CD14-positive monocyte (primary cell): ENCODE measurements at regions not wholly inside any gene's neighbourhood (a gene's known extent, or its start where the extent isn't known, plus 50 kb on each side); places are given as distances from the start of the nearest gene placed in this dataset.

Source experiments
- DNase-seq, 3 donors: peaks; one replicate each; pipeline ENCODE4 v3.0.0-alpha.2; 2011 to 2022
- H2AFZ ChIP-seq: 2 replicates; pipeline ENCODE4 v1.6.0; 2012; ENCODE audit warnings: mild to moderate bottlenecking, low read depth, low read length, inconsistent platforms; ENCODE audit not compliant: insufficient read depth, poor library complexity, severe bottlenecking
- H3K27ac ChIP-seq, 2 donors: 1 replicate in 1 of 2; 2 replicates in 1 of 2; pipeline ENCODE4 v1.5.1; 2012 to 2013; ENCODE audit warnings: low read length in 2 of 2, control low read depth in 1 of 2, inconsistent platforms in 1 of 2, low read depth in 1 of 2, mild to moderate bottlenecking in 1 of 2
- H3K27me3 ChIP-seq, 2 donors: one replicate each; pipeline versions ENCODE4 v1.6.0 to v1.6.1; 2011 to 2013; ENCODE audit warnings: low read length in 2 of 2; ENCODE audit not compliant: control insufficient read depth in 2 of 2, insufficient read depth in 2 of 2
- H3K36me3 ChIP-seq, 2 donors: replicated peaks in 1 of 2; 1 replicate in 1 of 2; 2 replicates in 1 of 2; pipeline versions ENCODE4 v1.5.1 to v1.6.1; 2012 to 2013; ENCODE audit warnings: low read length in 2 of 2, control low read depth in 1 of 2, inconsistent platforms in 1 of 2, mild to moderate bottlenecking in 1 of 2; ENCODE audit not compliant: insufficient read depth in 2 of 2, control insufficient read depth in 1 of 2
- H3K4me1 ChIP-seq, 2 donors: 1 replicate in 1 of 2; 2 replicates in 1 of 2; pipeline versions ENCODE4 v1.5.1 to v1.6.1; 2012 to 2013; ENCODE audit warnings: low read length in 2 of 2, control low read depth in 1 of 2, inconsistent platforms in 1 of 2, mild to moderate bottlenecking in 1 of 2, moderate library complexity in 1 of 2; ENCODE audit not compliant: insufficient read depth in 2 of 2, control insufficient read depth in 1 of 2
- H3K4me2 ChIP-seq: replicated peaks from 2 replicates; pipeline ENCODE3; 2012; ENCODE audit warnings: low read length, moderate library complexity, mild to moderate bottlenecking; ENCODE audit not compliant: poor library complexity, severe bottlenecking; ENCODE audit errors: extremely low read depth
- H3K4me3 ChIP-seq, 3 experiments: fragments of 200-600 bp in 1 of 3; sonication (generic) in 1 of 3; replicated peaks in 1 of 3; 1 replicate in 2 of 3; 2 replicates in 1 of 3; pipeline ENCODE4 v1.5.1; 2011 to 2013; ENCODE audit warnings: low read length in 3 of 3, mild to moderate bottlenecking in 3 of 3, control low read depth in 2 of 3, low read depth in 2 of 3, inconsistent platforms in 1 of 3, moderate library complexity in 1 of 3
- H3K79me2 ChIP-seq: 2 replicates; pipeline ENCODE4 v1.6.0; 2012; ENCODE audit warnings: mild to moderate bottlenecking, control low read depth, inconsistent platforms, low read length, moderate library complexity; ENCODE audit not compliant: insufficient read depth
- H3K9ac ChIP-seq: 2 replicates; pipeline ENCODE4 v1.6.0; 2017; ENCODE audit warnings: low read length, mild to moderate bottlenecking; ENCODE audit not compliant: insufficient read depth, poor library complexity, severe bottlenecking
- H3K9me3 ChIP-seq, 2 donors: replicated peaks in 1 of 2; 1 replicate in 1 of 2; 2 replicates in 1 of 2; pipeline versions ENCODE4 v1.5.1 to v1.6.1; 2012 to 2013; ENCODE audit warnings: low read length in 2 of 2, control low read depth in 1 of 2; ENCODE audit not compliant: control insufficient read depth in 1 of 2, insufficient read depth in 1 of 2
- H4K20me1 ChIP-seq: 2 replicates; pipeline ENCODE4 v1.6.0; 2012; ENCODE audit warnings: mild to moderate bottlenecking, low read length, control low read depth, moderate library complexity; ENCODE audit not compliant: insufficient read depth
- H3K27ac Mint-ChIP-seq, 7 donors: one replicate each; pipeline ENCODE4 v1.8.0; 2020; ENCODE audit warnings: mild to moderate bottlenecking in 7 of 7, mixed read lengths in 7 of 7, moderate library complexity in 6 of 7, inconsistent platforms in 2 of 7
- H3K27me3 Mint-ChIP-seq, 3 donors: one replicate each; pipeline ENCODE4 v1.8.0; 2021 to 2022; ENCODE audit warnings: low read depth in 3 of 3, mild to moderate bottlenecking in 3 of 3, mixed read lengths in 3 of 3, moderate library complexity in 3 of 3, inconsistent platforms in 1 of 3
- H3K36me3 Mint-ChIP-seq, 2 donors: one replicate each; pipeline ENCODE4 v1.8.0; 2020; ENCODE audit warnings: mixed read lengths in 2 of 2, inconsistent platforms in 1 of 2, mild to moderate bottlenecking in 1 of 2
- H3K4me1 Mint-ChIP-seq: one replicate; pipeline ENCODE4 v1.8.0; 2020; ENCODE audit warnings: mild to moderate bottlenecking, mixed read lengths
- H3K4me3 Mint-ChIP-seq, 2 donors: one replicate each; pipeline ENCODE4 v1.8.0; 2020; ENCODE audit warnings: mild to moderate bottlenecking in 2 of 2, mixed read lengths in 2 of 2, moderate library complexity in 1 of 2
- H3K9me3 Mint-ChIP-seq, 7 donors: one replicate each; pipeline ENCODE4 v1.8.0; 2020 to 2022; ENCODE audit warnings: mixed read lengths in 7 of 7, mild to moderate bottlenecking in 6 of 7, moderate library complexity in 6 of 7, inconsistent platforms in 2 of 7
- WGBS: methylation state at CpG from one replicate; pipeline ENCODE4 v1.1.5; 2013; ENCODE audit warnings: missing lambda C conversion rate; ENCODE audit not compliant: insufficient coverage; 5-methylcytosine and 5-hydroxymethylcytosine counted together
- intact Hi-C, 2 donors: fragments of 100-400 bp; cut with micrococcal nuclease; formaldehyde crosslinking; loops; one replicate each; pipeline versions ENCODE4 v1.15.0 to v1.15.1; 2023
- TF ChIP-seq, protein P1 (sequence below): fragments of 200-600 bp; IDR thresholded peaks from one replicate; pipeline ENCODE4 v1.8.0; 2022; ENCODE audit warnings: antibody characterized with exemption, mild to moderate bottlenecking

DNA sequence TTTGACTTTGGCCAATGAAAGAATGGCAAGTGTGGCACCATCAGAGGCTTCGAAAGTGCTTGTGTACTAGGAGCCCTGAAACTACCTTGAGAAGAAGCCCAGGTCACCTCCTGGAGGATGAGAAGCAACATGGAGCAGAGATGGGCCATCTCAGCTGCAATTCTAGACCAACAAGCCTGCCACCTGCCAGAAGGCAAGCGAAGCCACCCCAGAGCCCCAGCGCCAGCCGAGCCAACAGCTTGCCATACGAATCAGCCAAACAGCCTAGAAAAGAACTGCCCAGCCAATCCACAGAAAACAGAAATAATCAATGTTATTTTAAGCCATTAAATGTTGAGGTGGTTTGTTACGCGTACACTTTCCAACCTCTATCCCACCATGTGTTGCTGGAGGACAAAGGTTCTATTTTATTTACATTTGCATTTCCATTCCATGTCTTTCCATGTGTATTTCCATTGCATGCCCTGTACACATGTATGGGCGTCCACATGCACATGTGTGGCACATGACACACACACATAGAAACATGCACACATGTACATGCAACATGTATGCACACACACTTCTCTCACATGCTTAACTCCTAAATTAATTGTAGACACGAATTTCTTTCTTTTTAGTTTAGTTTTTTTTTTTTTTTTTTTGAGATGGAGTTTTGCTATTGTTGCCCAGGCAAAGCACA lies 144.3 kb upstream of the TNRC6C start:
- Histone ChIP-seq H3K36me3 (no peaks in the 10 kb centered on the region), H3K4me2 (no peak overlapping the region), H3K9me3 (no peaks in the 10 kb centered on the region), H2AFZ (no peak overlapping the region), H3K79me2 (no peaks in the 10 kb centered on the region), H3K9ac (no peak overlapping the region), H3K4me1 (no peaks in the 10 kb centered on the region), H4K20me1 (no peaks in the 10 kb centered on the region), H3K27me3 (peaks cover 0 to 2% of the 10 kb centered on the region in 2 donors), H3K27ac (no peak overlapping the region), H3K4me3 (no peak overlapping the region)
- peaks cover 0 to 4% (median 0%) of the 10 kb centered on the region in 7 donors for H3K9me3 Mint-ChIP-seq
- no peak overlapping the region for H3K27ac Mint-ChIP-seq
- H3K4me3 Mint-ChIP-seq: no peak overlapping the region
- intact Hi-C loops: no loop called here
- H3K4me1 Mint-ChIP-seq: no peaks in the 10 kb centered on the region
- no peaks in the 10 kb centered on the region for H3K36me3 Mint-ChIP-seq
- TF ChIP-seq, protein P1, sequence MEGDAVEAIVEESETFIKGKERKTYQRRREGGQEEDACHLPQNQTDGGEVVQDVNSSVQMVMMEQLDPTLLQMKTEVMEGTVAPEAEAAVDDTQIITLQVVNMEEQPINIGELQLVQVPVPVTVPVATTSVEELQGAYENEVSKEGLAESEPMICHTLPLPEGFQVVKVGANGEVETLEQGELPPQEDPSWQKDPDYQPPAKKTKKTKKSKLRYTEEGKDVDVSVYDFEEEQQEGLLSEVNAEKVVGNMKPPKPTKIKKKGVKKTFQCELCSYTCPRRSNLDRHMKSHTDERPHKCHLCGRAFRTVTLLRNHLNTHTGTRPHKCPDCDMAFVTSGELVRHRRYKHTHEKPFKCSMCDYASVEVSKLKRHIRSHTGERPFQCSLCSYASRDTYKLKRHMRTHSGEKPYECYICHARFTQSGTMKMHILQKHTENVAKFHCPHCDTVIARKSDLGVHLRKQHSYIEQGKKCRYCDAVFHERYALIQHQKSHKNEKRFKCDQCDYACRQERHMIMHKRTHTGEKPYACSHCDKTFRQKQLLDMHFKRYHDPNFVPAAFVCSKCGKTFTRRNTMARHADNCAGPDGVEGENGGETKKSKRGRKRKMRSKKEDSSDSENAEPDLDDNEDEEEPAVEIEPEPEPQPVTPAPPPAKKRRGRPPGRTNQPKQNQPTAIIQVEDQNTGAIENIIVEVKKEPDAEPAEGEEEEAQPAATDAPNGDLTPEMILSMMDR: no peak
- no peak for DNase-seq
- no CpG with 5 or more reads among the region's 9 CpGs for WGBS
- H3K27me3 Mint-ChIP-seq: peaks cover 2 to 6% (median 4%) of the 10 kb centered on the region in 3 donors

DNA sequence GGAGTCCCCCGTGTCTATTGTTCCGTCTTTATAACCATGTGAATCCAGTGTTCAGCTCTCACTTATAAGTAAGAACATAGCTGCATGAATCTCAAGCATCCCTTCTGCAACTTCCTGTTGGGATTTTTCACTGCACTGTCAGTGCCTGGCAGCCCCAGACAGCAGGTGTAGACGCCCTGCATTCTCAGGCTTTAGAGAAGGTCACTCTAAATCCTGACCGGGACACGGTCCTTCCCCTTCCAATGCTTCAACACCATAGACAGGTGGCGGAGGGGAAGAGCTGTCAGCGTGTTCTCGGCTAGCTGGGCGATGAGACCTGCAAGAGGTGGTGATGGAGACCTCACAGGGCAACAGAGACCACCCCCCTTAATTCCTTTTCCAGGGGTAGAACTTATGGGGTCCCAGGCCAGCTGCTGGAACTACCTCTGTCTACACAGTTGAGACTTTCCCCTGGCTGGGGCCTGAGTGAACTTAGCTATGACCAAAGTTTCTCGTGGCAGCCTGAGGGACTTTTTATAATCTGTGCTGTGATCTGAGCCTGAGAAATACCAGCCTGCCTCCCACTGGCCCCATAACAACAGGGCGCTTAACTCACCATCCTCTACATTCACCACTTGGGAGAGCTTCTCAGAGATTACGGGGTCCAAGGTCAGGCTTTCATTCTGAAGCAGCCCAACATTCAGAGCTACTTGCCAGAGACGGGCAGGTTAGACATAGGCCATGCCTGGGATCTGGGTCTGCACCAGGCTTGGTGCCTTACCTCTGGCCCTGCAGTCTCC lies 143.2 kb upstream of the TNRC6C start:
- no peak overlapping the region for H3K4me2 ChIP-seq
- no peak overlapping the region for H3K4me3 Mint-ChIP-seq
- intact Hi-C loops: no loop called here
- no peak for DNase-seq
- H3K4me3 ChIP-seq: no peak overlapping the region
- H3K27me3 ChIP-seq: peaks cover 0 to 2% of the 10 kb centered on the region in 2 donors
- no peaks in the 10 kb centered on the region for H3K9me3 ChIP-seq
- H3K79me2 ChIP-seq: no peaks in the 10 kb centered on the region
- no peaks in the 10 kb centered on the region for H3K4me1 ChIP-seq
- H3K27me3 Mint-ChIP-seq: peaks cover 2 to 6% (median 5%) of the 10 kb centered on the region in 3 donors
- TF ChIP-seq, protein P1: no peak
- peaks cover 0 to 4% (median 0%) of the 10 kb centered on the region in 7 donors for H3K9me3 Mint-ChIP-seq
- no peak overlapping the region for H3K27ac ChIP-seq
- H4K20me1 ChIP-seq: no peaks in the 10 kb centered on the region
- H3K36me3 ChIP-seq: no peaks in the 10 kb centered on the region
- no peaks in the 10 kb centered on the region for H3K4me1 Mint-ChIP-seq
- no peaks in the 10 kb centered on the region for H3K36me3 Mint-ChIP-seq
- H3K27ac Mint-ChIP-seq: no peak overlapping the region
- WGBS: over 99% methylated on average over 7 of the region's 13 CpGs
- H3K9ac ChIP-seq: no peak overlapping the region
- H2AFZ ChIP-seq: no peak overlapping the region
